Progenitor cell of endocrine pancreas (in vitro differentiated cells): ENCODE measurements at regions not wholly inside any gene's neighbourhood (a gene's known extent, or its start where the extent isn't known, plus 50 kb on each side); places are given as distances from the start of the nearest gene placed in this dataset.

Experiments used
- DNase-seq: peaks from one replicate; pipeline ENCODE4 v3.0.0; 2021; ENCODE audit warnings: low spot score; ENCODE audit not compliant: unreplicated experiment
- H3K27ac Mint-ChIP-seq: 2 replicates; pipeline ENCODE4 v1.8.0; 2021; ENCODE audit warnings: mild to moderate bottlenecking, moderate library complexity, mixed read lengths
- H3K27me3 Mint-ChIP-seq: 2 replicates; pipeline ENCODE4 v1.8.0; 2021; ENCODE audit warnings: mixed read lengths
- H3K36me3 Mint-ChIP-seq: 2 replicates; pipeline ENCODE4 v1.8.0; 2022; ENCODE audit warnings: mixed read lengths; ENCODE audit not compliant: insufficient read depth
- H3K4me1 Mint-ChIP-seq: 2 replicates; pipeline ENCODE4 v1.8.0; 2021; ENCODE audit warnings: low read depth, mixed read lengths
- H3K4me3 Mint-ChIP-seq: 2 replicates; pipeline ENCODE4 v1.8.0; 2021; ENCODE audit warnings: low read depth, mild to moderate bottlenecking, moderate library complexity, mixed read lengths
- H3K9me3 Mint-ChIP-seq: 2 replicates; pipeline ENCODE4 v1.8.0; 2021; ENCODE audit warnings: low read depth, mixed read lengths
- CTCF ChIP-seq: fragments of 200-600 bp; sonication (generic); IDR thresholded peaks from one replicate; pipeline ENCODE4 v1.5.0; 2021; ENCODE audit warnings: antibody characterized with exemption, mild to moderate bottlenecking; ENCODE audit not compliant: unreplicated experiment

GRCh38 chr2:81692566-81692965 is 1388.0 kb upstream of the LRRTM1 start:
- H3K36me3 Mint-ChIP-seq: no peaks in the 10 kb centered on the region
- no peaks in the 10 kb centered on the region for H3K4me1 Mint-ChIP-seq
- H3K27ac Mint-ChIP-seq: no peak overlapping the region
- H3K4me3 Mint-ChIP-seq: no peak overlapping the region
- peaks cover 4% of the 10 kb centered on the region for H3K9me3 Mint-ChIP-seq
- H3K27me3 Mint-ChIP-seq: no peaks in the 10 kb centered on the region
- TF ChIP-seq CTCF: no peak
- DNase-seq: no peak

GRCh38 chr2:81675641-81676040 is 1371.1 kb upstream of the LRRTM1 start:
- Mint-ChIP-seq H3K27me3 (no peaks in the 10 kb centered on the region), H3K9me3 (no peaks in the 10 kb centered on the region), H3K4me3 (no peak overlapping the region), H3K36me3 (no peaks in the 10 kb centered on the region), H3K4me1 (no peaks in the 10 kb centered on the region), H3K27ac (no peak overlapping the region)
- no peak for TF ChIP-seq CTCF
- no peak for DNase-seq

- no peak for TF ChIP-seq CTCF
- Mint-ChIP-seq H3K36me3 (no peaks in the 10 kb centered on the region), H3K27ac (no peak overlapping the region), H3K27me3 (no peaks in the 10 kb centered on the region), H3K4me3 (no peak overlapping the region), H3K4me1 (no peaks in the 10 kb centered on the region), H3K9me3 (no peaks in the 10 kb centered on the region)
- no peak for DNase-seq
Measured at GRCh38 chr2:81672923-81673322, 1368.4 kb upstream of the LRRTM1 start.

GRCh38 chr2:81672516-81672915 is 1368.0 kb upstream of the LRRTM1 start:
- TF ChIP-seq CTCF: no peak
- no peak for DNase-seq
- no peaks in the 10 kb centered on the region for H3K4me1 Mint-ChIP-seq
- no peak overlapping the region for H3K4me3 Mint-ChIP-seq
- no peaks in the 10 kb centered on the region for H3K9me3 Mint-ChIP-seq
- no peak overlapping the region for H3K27ac Mint-ChIP-seq
- H3K27me3 Mint-ChIP-seq: no peaks in the 10 kb centered on the region
- H3K36me3 Mint-ChIP-seq: no peaks in the 10 kb centered on the region

- Mint-ChIP-seq H3K27ac (no peak overlapping the region), H3K4me1 (no peaks in the 10 kb centered on the region), H3K4me3 (no peak overlapping the region), H3K27me3 (no peaks in the 10 kb centered on the region), H3K9me3 (no peaks in the 10 kb centered on the region), H3K36me3 (no peaks in the 10 kb centered on the region)
- no peak for TF ChIP-seq CTCF
- no peak for DNase-seq
Measured at GRCh38 chr2:81670885-81671284, 1366.3 kb upstream of the LRRTM1 start.
